Right cardiac atrium (tissue), 5 donors: ENCODE measurements at regions not wholly inside any gene's neighbourhood (a gene's known extent, or its start where the extent isn't known, plus 50 kb on each side); places are given as distances from the start of the nearest gene placed in this dataset.
"Not testable (repeated sequence)": the region's sequence is repeated elsewhere in the genome, so short reads cannot be mapped to it uniquely, and the experiment has no call there.

Source experiments
- ATAC-seq, 2 donors: fragments of 200-7000 bp; cut with Tn5 transposase; one replicate each; pipeline versions ENCODE4 v1.8.0 to v1.9.1; 2020; ENCODE audit warnings: moderate library complexity in 2 of 2, mild to moderate bottlenecking in 1 of 2
- DNase-seq, 3 donors: peaks; one replicate each; pipeline ENCODE4 v3.0.0-alpha.2; 2020
- H3K27ac ChIP-seq: one replicate; pipeline ENCODE4 v1.5.1; 2013; ENCODE audit warnings: mild to moderate bottlenecking, low read length, control low read depth, moderate library complexity
- H3K27me3 ChIP-seq: one replicate; pipeline ENCODE4 v1.6.1; 2013; ENCODE audit not compliant: control insufficient read depth, insufficient read depth
- H3K4me1 ChIP-seq: one replicate; pipeline ENCODE4 v1.6.1; 2013; ENCODE audit warnings: low read length; ENCODE audit not compliant: control insufficient read depth, insufficient read depth
- H3K4me3 ChIP-seq: one replicate; pipeline ENCODE4 v1.5.1; 2013; ENCODE audit warnings: low read length, control low read depth
- H3K9me3 ChIP-seq: one replicate; pipeline ENCODE4 v1.6.1; 2013; ENCODE audit warnings: low read length; ENCODE audit not compliant: control insufficient read depth
- WGBS: extraction: QIAGEN DNeasy Blood & Tissue Kit; methylation state at CpG from one replicate; pipeline ENCODE4 v1.1.7; 2013; 5-methylcytosine and 5-hydroxymethylcytosine counted together
- intact Hi-C, 4 donors: fragments of 100-400 bp; cut with DNase I; formaldehyde crosslinking; loops; one replicate each; pipeline versions ENCODE4 v1.11.0 to v1.14.0; 2022 to 2023
- donor health status: healthy with polysubstance abuse.
- donor health status: DM: no; HTN: yes; CAD: no.
- donor health status: DM: no; HTN: no; CAD: no.
- donor health status: DM: no; HTN: yes; CAD: no; lungs with severe emphysema.
- donor health status: DM: yes; HTN: yes; CAD: no.

- DNase-seq: no peak
- 95% methylated on average over 8 of the region's 8 CpGs for WGBS
- no peaks in the 10 kb centered on the region for H3K9me3 ChIP-seq
- intact Hi-C loops: no loop called here
- H3K4me1 ChIP-seq: peaks cover 1% of the 10 kb centered on the region
- H3K4me3 ChIP-seq: no peak overlapping the region
- no peaks in the 10 kb centered on the region for H3K27me3 ChIP-seq
- no peak overlapping the region for H3K27ac ChIP-seq
- ATAC-seq: no peak
Measured at GRCh38 chr13:28607187-28607955, 51.6 kb upstream of the POMP start.

DNA sequence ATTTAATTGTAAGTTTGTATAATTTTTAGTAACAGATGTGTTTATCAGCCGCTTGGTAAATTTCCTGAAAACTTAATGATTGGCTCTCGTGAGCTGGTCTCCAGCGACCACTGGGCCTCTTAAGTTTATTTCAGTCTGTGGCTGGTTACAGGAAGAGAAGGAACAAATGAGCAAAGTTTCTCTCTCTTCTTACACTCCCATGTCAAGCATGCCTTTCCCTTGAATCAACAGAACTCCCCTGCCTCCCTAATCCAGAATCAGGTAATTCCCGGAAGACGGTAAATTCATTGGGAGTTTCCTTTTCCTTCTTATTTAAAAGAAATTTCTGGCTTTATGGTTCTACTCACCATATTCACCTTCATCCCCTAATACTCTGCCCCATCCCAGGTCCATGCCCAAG is 52.5 kb upstream of the POMP start:
- Histone ChIP-seq H3K27me3 (no peaks in the 10 kb centered on the region), H3K4me3 (no peak overlapping the region), H3K27ac (no peak overlapping the region), H3K9me3 (no peaks in the 10 kb centered on the region), H3K4me1 (peaks cover 1% of the 10 kb centered on the region)
- DNase-seq (no peak), ATAC-seq (no peak)
- intact Hi-C loops: no loop called here
- whole genome bisulfite sequencing: 86% methylated on average over 5 of the region's 5 CpGs

DNA sequence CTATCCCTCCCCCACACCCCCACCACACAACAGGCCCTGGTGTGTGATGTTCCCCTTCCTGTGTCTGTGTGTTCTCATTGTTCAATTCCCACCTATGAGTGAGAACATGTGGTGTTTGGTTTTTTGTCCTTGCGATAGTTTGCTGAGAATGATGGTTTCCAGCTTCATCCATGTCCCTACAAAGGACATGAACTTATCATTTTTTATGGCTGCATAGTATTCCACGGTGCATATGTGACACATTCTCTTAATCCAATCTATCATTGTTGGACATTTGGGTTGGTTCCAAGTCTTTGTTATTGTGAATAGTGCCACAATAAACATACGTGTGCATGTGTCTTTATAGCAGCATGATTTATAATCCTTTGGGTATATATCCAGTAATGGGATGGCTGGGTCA is 53.8 kb upstream of the POMP start:
- intact Hi-C loops, ATAC-seq, H3K27ac ChIP-seq, H3K9me3 ChIP-seq, H3K4me1 ChIP-seq, H3K4me3 ChIP-seq, DNase-seq, H3K27me3 ChIP-seq: not testable (repeated sequence)
- 78% methylated on average over 2 of the region's 3 CpGs for WGBS

- WGBS: 56% methylated on average over 6 of the region's 6 CpGs
- Histone ChIP-seq H3K4me3 (no peak overlapping the region), H3K4me1 (peaks cover 1% of the 10 kb centered on the region), H3K9me3 (no peaks in the 10 kb centered on the region), H3K27me3 (no peaks in the 10 kb centered on the region), H3K27ac (peak overlapping the region; percentile 36)
- ATAC-seq (no peak), DNase-seq (no peak)
- intact Hi-C loops: no loop called here
Measured at GRCh38 chr13:28603043-28603664, 55.8 kb upstream of the POMP start.

GRCh38 chr13:28602580-28602979 is 56.4 kb upstream of the POMP start:
- WGBS: 95% methylated on average over 2 of the region's 2 CpGs
- peaks cover 1% of the 10 kb centered on the region for H3K4me1 ChIP-seq
- ATAC-seq: no peak
- intact Hi-C loops: no loop called here
- H3K27me3 ChIP-seq: no peaks in the 10 kb centered on the region
- peak overlapping the region; percentile 36 for H3K27ac ChIP-seq
- DNase-seq: no peak
- H3K9me3 ChIP-seq: no peaks in the 10 kb centered on the region
- H3K4me3 ChIP-seq: no peak overlapping the region

DNA sequence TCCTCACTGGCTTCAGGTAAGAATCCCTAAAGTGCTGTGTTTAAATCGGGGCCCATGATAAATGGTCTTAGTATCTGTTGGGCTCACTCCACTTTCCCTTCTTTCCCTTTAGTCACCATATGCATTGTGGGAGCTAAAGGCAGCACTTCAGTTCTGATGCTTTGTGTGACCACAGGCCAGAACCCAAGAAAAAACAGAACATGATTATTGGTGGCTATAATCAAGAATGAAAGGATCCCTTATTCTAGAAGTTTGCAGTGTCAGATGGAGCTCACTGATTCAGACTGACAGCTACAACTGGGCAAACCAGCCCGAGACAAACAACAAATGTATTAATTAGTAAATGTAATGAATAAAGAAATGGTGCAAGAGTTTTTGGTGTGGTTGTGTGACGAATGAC is 57.3 kb upstream of the POMP start:
- WGBS: 93% methylated on average over 3 of the region's 3 CpGs
- ATAC-seq: no peak
- intact Hi-C loops: no loop called here
- no peaks in the 10 kb centered on the region for H3K27me3 ChIP-seq
- DNase-seq: no peak
- H3K27ac ChIP-seq: no peak overlapping the region
- peaks cover 1% of the 10 kb centered on the region for H3K4me1 ChIP-seq
- no peaks in the 10 kb centered on the region for H3K9me3 ChIP-seq
- no peak overlapping the region for H3K4me3 ChIP-seq

- H3K4me3 ChIP-seq: no peak overlapping the region
- DNase-seq (no peak), ATAC-seq (no peak)
- H3K27me3 ChIP-seq: no peaks in the 10 kb centered on the region
- H3K4me1 ChIP-seq: no peaks in the 10 kb centered on the region
- 60% methylated on average over 3 of the region's 3 CpGs for WGBS
- H3K9me3 ChIP-seq: no peaks in the 10 kb centered on the region
- no peak overlapping the region for H3K27ac ChIP-seq
- intact Hi-C loops: no loop called here
Measured at GRCh38 chr13:28597641-28598040, 61.3 kb upstream of the POMP start.

DNA sequence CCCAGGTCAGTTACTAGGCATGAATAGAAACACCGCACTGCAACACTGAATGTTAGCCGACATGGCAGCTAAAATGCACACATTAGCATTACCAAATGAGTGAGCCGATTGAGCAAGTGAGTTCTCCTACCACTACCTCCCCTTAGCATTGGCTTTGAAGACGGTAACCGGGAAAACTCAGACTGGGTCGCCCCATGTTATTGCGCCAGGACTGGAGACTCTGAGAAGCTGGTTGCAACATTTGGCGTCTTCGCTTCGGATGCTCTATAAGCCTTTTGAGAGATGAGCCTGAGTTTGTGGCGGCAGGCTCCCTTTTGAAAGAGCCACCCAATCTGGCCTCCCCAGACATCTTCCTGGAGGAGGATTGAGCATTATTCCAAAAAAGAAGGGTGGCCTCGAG is 68.5 kb upstream of the POMP start:
- WGBS: 92% methylated on average over 12 of the region's 12 CpGs
- intact Hi-C loops: no loop called here
- DNase-seq (no peak), ATAC-seq (no peak)
- Histone ChIP-seq H3K27ac (no peak overlapping the region), H3K9me3 (no peaks in the 10 kb centered on the region), H3K4me3 (no peak overlapping the region), H3K4me1 (no peaks in the 10 kb centered on the region), H3K27me3 (no peaks in the 10 kb centered on the region)

- H3K4me1 ChIP-seq: no peaks in the 10 kb centered on the region
- no peak for DNase-seq
- 61% methylated on average over 5 of the region's 5 CpGs for WGBS
- no peaks in the 10 kb centered on the region for H3K27me3 ChIP-seq
- no peak overlapping the region for H3K27ac ChIP-seq
- intact Hi-C loops: no loop called here
- no peak overlapping the region for H3K4me3 ChIP-seq
- no peak for ATAC-seq
- no peaks in the 10 kb centered on the region for H3K9me3 ChIP-seq
Measured at GRCh38 chr13:28588296-28588695, 70.6 kb upstream of the POMP start.

- ATAC-seq (no peak), DNase-seq (no peak)
- Histone ChIP-seq H3K27me3 (no peaks in the 10 kb centered on the region), H3K9me3 (no peaks in the 10 kb centered on the region), H3K27ac (no peak overlapping the region), H3K4me3 (no peak overlapping the region), H3K4me1 (no peaks in the 10 kb centered on the region)
- intact Hi-C loops: no loop called here
- WGBS: 72% methylated on average over 2 of the region's 2 CpGs
Measured at GRCh38 chr13:28587174-28587540, 71.8 kb upstream of the POMP start.

DNA sequence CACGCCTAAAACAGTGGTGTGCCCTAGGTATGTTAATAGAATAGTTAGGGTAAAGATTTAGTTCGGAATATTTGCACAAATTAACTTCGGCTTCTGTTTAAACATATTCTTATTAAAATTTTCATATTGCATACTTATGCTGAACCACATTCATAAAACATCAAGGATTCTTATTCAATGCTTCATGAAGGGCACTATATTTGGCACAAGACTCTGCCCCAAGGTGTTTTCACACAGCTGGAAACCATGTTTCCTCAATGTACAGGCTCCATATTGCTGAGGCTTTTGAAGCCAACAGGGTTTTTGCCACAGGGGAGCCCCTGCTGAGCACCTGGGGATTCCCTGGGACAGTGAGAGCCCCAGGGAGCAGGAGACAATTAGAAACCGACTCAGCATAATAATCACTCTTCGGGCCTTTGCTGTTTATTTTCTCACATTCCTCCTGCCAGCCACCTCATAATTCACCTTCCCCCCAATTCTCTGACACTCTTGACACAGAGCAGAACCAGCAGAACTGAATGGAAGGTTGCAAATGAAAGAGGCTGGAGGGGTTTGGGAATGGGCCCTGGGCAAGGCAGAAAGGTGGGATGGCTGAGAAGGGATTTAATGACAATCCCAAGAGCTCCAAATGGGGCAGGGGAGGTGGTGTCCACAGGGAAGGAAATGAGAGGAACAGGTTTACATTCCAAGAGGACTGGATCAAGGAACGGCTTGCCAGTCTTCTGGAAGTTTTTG is 72.3 kb upstream of the POMP start:
- 81% methylated on average over 6 of the region's 6 CpGs for WGBS
- Histone ChIP-seq H3K4me3 (no peak overlapping the region), H3K27me3 (no peaks in the 10 kb centered on the region), H3K27ac (no peak overlapping the region), H3K4me1 (no peaks in the 10 kb centered on the region), H3K9me3 (no peaks in the 10 kb centered on the region)
- no peak for DNase-seq
- no peak for ATAC-seq
- intact Hi-C loops: no loop called here
